GM21619 (cell line): ENCODE measurements at regions not wholly inside any gene's neighbourhood (a gene's known extent, or its start where the extent isn't known, plus 50 kb on each side); places are given as distances from the start of the nearest gene placed in this dataset.
"Not testable (repeated sequence)": the region's sequence is repeated elsewhere in the genome, so short reads cannot be mapped to it uniquely, and the experiment has no call there.

Source experiments
- ATAC-seq: cut with Tn5 transposase; IDR thresholded peaks from one replicate; pipeline ENCODE4 v1.9.1; 2021; ENCODE audit not compliant: unreplicated experiment

GRCh38 chr2:5190023-5190422 lies 502.2 kb upstream of the SOX11 start:
- ATAC-seq = no peak

GRCh38 chr2:5195636-5196035 lies 496.5 kb upstream of the SOX11 start:
- no peak for ATAC-seq

GRCh38 chr2:5203134-5203755 lies 488.9 kb upstream of the SOX11 start:
- no peak for ATAC-seq

- not testable (repeated sequence) for ATAC-seq
Observed at GRCh38 chr2:5206742-5207141, 485.4 kb upstream of the SOX11 start.

- ATAC-seq = no peak
Observed at GRCh38 chr2:5215989-5216607, 476.1 kb upstream of the SOX11 start.

GRCh38 chr2:5227062-5227699 lies 465.0 kb upstream of the SOX11 start:
- ATAC-seq = no peak

GRCh38 chr2:5229574-5229973 lies 462.6 kb upstream of the SOX11 start:
- ATAC-seq = no peak

- ATAC-seq = no peak
Observed at GRCh38 chr2:5230444-5230843, 461.7 kb upstream of the SOX11 start.

GRCh38 chr2:5230855-5231254 lies 461.3 kb upstream of the SOX11 start:
- no peak for ATAC-seq

- no peak for ATAC-seq
Observed at GRCh38 chr2:5231287-5231686, 460.9 kb upstream of the SOX11 start.

- ATAC-seq = no peak
Observed at GRCh38 chr2:5234563-5234962, 457.6 kb upstream of the SOX11 start.

- ATAC-seq = no peak
Observed at GRCh38 chr2:5235701-5236100, 456.5 kb upstream of the SOX11 start.

- ATAC-seq = no peak
Observed at GRCh38 chr2:5236249-5236648, 455.9 kb upstream of the SOX11 start.

GRCh38 chr2:5242751-5243150 lies 449.4 kb upstream of the SOX11 start:
- no peak for ATAC-seq

- ATAC-seq = no peak
Observed at GRCh38 chr2:5250482-5250881, 441.7 kb upstream of the SOX11 start.

GRCh38 chr2:5253263-5253662 lies 438.9 kb upstream of the SOX11 start:
- ATAC-seq = no peak

- ATAC-seq = no peak
Observed at GRCh38 chr2:5254791-5255332, 437.3 kb upstream of the SOX11 start.

- ATAC-seq = no peak
Observed at GRCh38 chr2:5263291-5263690, 428.9 kb upstream of the SOX11 start.

GRCh38 chr2:5264361-5264760 lies 427.8 kb upstream of the SOX11 start:
- ATAC-seq = no peak

- ATAC-seq = no peak
Observed at GRCh38 chr2:5285061-5285460, 407.1 kb upstream of the SOX11 start.

- ATAC-seq = no peak
Observed at GRCh38 chr2:5285872-5286769, 406.1 kb upstream of the SOX11 start.
